HepG2 (cell line): ENCODE measurements at regions not wholly inside any gene's neighbourhood (a gene's known extent, or its start where the extent isn't known, plus 50 kb on each side); places are given as distances from the start of the nearest gene placed in this dataset.

Experiments
- CCDC6 ChIP-seq: sonication (generic); formaldehyde crosslinking; IDR thresholded peaks from 2 replicates; pipeline ENCODE4 v1.8.1; 2022; ENCODE audit warnings: mild to moderate bottlenecking, missing genetic modification reagents, moderate library complexity
- GTF3A ChIP-seq: sonication (generic); formaldehyde crosslinking; conservative IDR thresholded peaks from 2 replicates; pipeline ENCODE4 v1.4.0; 2020; ENCODE audit warnings: mild to moderate bottlenecking, missing genetic modification reagents
- GZF1 ChIP-seq: sonication (generic); formaldehyde crosslinking; IDR thresholded peaks from 2 replicates; pipeline ENCODE4 v1.5.1; 2020; ENCODE audit warnings: mild to moderate bottlenecking, missing genetic modification reagents
- KDM1A ChIP-seq: IDR thresholded peaks from 2 replicates; pipeline ENCODE4 v1.6.1; 2016; ENCODE audit warnings: missing compliant biosample characterization
- KDM5B ChIP-seq: sonication (generic); formaldehyde crosslinking; IDR thresholded peaks from 2 replicates; pipeline ENCODE4 v1.4.0; 2020; ENCODE audit warnings: missing genetic modification reagents, mild to moderate bottlenecking, borderline replicate concordance
- MAFK ChIP-seq, 2 experiments: IDR thresholded peaks in 1 of 2; conservative IDR thresholded peaks in 1 of 2; 2 replicates each; pipeline ENCODE4 v1.6.1; 2011; ENCODE audit warnings: improper control_type of control experiment in 2 of 2, low read length in 2 of 2
- MAZ ChIP-seq, 2 experiments: sonication (generic) in 1 of 2; formaldehyde crosslinking in 1 of 2; IDR thresholded peaks; 2 replicates each; pipeline versions ENCODE4 v1.5.0 to v1.6.1; 2012 to 2020; ENCODE audit warnings: low read depth in 2 of 2, mild to moderate bottlenecking in 2 of 2, borderline replicate concordance in 1 of 2, improper control_type of control experiment in 1 of 2, low read length in 1 of 2, missing genetic modification reagents in 1 of 2, moderate library complexity in 1 of 2
- MED8 ChIP-seq: sonication (generic); formaldehyde crosslinking; IDR thresholded peaks from 2 replicates; pipeline ENCODE4 v1.8.1; 2023; ENCODE audit warnings: mild to moderate bottlenecking, missing genetic modification reagents; ENCODE audit not compliant: insufficient replicate concordance
- MIXL1 ChIP-seq: IDR thresholded peaks from 2 replicates; pipeline ENCODE4 v1.6.1; 2016
- PAF1 ChIP-seq: IDR thresholded peaks from 2 replicates; pipeline ENCODE4 v1.6.1; 2016; ENCODE audit warnings: missing genetic modification reagents, missing compliant biosample characterization
- PHF5A ChIP-seq: IDR thresholded peaks from one replicate; pipeline ENCODE4 v1.6.1; 2018; ENCODE audit warnings: low read depth, missing genetic modification reagents; ENCODE audit not compliant: unreplicated experiment
- RBM39 ChIP-seq: fragments of 200-400 bp; formaldehyde crosslinking; IDR thresholded peaks from one replicate; pipeline ENCODE4 v1.6.1; 2018; ENCODE audit warnings: antibody characterized with exemption, mild to moderate bottlenecking, low read depth, low read length; ENCODE audit not compliant: poor library complexity, severe bottlenecking
- SMAD9 ChIP-seq: sonication (generic); formaldehyde crosslinking; IDR thresholded peaks from 2 replicates; pipeline ENCODE4 v1.5.1; 2020; ENCODE audit warnings: mild to moderate bottlenecking, missing genetic modification reagents
- U2AF2 ChIP-seq: fragments of 200-400 bp; formaldehyde crosslinking; IDR thresholded peaks from 2 replicates; pipeline ENCODE4 v1.6.1; 2017; ENCODE audit warnings: low read depth, mild to moderate bottlenecking, low read length
- ZBTB20 ChIP-seq: sonication (generic); formaldehyde crosslinking; IDR thresholded peaks from 2 replicates; pipeline ENCODE4 v1.8.1; 2023; ENCODE audit warnings: missing genetic modification reagents, low read depth, mild to moderate bottlenecking, borderline replicate concordance
- ZMYM4 ChIP-seq: sonication (generic); formaldehyde crosslinking; IDR thresholded peaks from 2 replicates; pipeline ENCODE4 v1.8.1; 2023; ENCODE audit warnings: mild to moderate bottlenecking, missing genetic modification reagents
- ZNF446 ChIP-seq: sonication (generic); formaldehyde crosslinking; IDR thresholded peaks from 2 replicates; pipeline ENCODE4 v1.5.0; 2020; ENCODE audit warnings: mild to moderate bottlenecking, missing genetic modification reagents
- ZNF484 ChIP-seq: sonication (generic); formaldehyde crosslinking; IDR thresholded peaks from 2 replicates; pipeline ENCODE4 v1.5.1; 2020; ENCODE audit warnings: mild to moderate bottlenecking, low read depth, missing genetic modification reagents, borderline replicate concordance
- TF ChIP-seq, protein P1 (sequence below): sonication (generic); formaldehyde crosslinking; IDR thresholded peaks from 2 replicates; pipeline ENCODE4 v1.5.0; 2020; ENCODE audit warnings: mild to moderate bottlenecking, missing genetic modification reagents, moderate library complexity
- TF ChIP-seq, protein P2 (sequence below): sonication (generic); formaldehyde crosslinking; IDR thresholded peaks from 2 replicates; pipeline ENCODE4 v1.4.0; 2020; ENCODE audit warnings: missing genetic modification reagents
- TF ChIP-seq, protein P3 (sequence below): sonication (generic); formaldehyde crosslinking; IDR thresholded peaks from 2 replicates; pipeline ENCODE4 v1.8.1; 2023; ENCODE audit warnings: mild to moderate bottlenecking, missing genetic modification reagents
- TF ChIP-seq, protein P4 (sequence below), 2 experiments: fragments of 450-650 bp in 1 of 2; sonication (generic) in 1 of 2; formaldehyde crosslinking; IDR thresholded peaks; 2 replicates each; pipeline versions ENCODE4 v1.5.0 to v1.8.0; 2020 to 2022; ENCODE audit warnings: mild to moderate bottlenecking in 1 of 2, missing genetic modification reagents in 1 of 2
- TF ChIP-seq, protein P5 (sequence below): IDR thresholded peaks from 2 replicates; pipeline ENCODE4 v1.6.1; 2016

DNA sequence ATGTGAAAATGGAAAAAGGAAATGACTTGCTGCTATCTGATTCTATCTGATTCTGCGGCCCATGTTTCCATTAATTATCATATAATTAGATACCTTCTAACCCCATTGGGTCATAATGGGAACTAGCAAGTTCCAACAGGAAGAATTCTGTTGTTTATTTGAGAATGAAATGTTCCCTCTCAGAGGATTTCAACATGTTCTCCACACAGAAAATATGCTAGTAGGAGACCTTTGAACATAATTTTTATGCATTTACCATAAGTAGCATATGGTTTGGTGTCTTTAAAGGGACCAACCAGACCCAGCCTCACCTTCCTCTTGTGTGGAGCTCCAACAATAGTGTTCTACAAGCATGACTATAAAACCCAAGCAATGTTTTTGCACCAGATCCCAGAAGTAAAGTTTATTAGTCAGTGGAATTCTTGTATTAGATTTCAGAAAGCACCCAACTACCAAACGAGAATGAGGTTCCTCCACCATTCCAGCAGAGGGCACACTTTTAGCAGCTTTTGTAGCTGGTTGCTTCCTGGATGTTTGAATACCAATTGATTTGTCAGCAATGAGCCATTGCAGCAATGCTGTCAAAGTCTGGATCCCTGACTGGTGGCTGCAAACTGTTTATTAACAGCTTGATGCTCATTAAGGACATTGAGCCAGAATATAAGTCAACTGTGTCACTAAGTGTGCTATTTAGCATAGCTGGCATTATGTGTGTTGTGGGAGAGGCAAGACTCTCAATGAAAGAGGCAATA is 143.6 kb upstream of the GJE1 start (continued):
- TF ChIP-seq, protein P1, sequence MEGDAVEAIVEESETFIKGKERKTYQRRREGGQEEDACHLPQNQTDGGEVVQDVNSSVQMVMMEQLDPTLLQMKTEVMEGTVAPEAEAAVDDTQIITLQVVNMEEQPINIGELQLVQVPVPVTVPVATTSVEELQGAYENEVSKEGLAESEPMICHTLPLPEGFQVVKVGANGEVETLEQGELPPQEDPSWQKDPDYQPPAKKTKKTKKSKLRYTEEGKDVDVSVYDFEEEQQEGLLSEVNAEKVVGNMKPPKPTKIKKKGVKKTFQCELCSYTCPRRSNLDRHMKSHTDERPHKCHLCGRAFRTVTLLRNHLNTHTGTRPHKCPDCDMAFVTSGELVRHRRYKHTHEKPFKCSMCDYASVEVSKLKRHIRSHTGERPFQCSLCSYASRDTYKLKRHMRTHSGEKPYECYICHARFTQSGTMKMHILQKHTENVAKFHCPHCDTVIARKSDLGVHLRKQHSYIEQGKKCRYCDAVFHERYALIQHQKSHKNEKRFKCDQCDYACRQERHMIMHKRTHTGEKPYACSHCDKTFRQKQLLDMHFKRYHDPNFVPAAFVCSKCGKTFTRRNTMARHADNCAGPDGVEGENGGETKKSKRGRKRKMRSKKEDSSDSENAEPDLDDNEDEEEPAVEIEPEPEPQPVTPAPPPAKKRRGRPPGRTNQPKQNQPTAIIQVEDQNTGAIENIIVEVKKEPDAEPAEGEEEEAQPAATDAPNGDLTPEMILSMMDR (CRISPR knock-in tag), result peak; percentile 74
- TF ChIP-seq MIXL1 (CRISPR knock-in tag) (0 out of 2 replicates have a peak, but pooled peaks have one; percentile 46), U2AF2 (no peak), GZF1 (CRISPR knock-in tag) (no peak), MAZ (IDR thresholded peaks at IDR 0.05; ENCODE audit: borderline replicate concordance, low read depth, low read length) (no peak), MAZ (CRISPR knock-in tag; IDR thresholded peaks at IDR 0.05; ENCODE audit: low read depth) (no peak), PHF5A (CRISPR knock-in tag) (no peak), MAFK (conservative IDR thresholded peaks at IDR 0.05 in 1 of 2, IDR thresholded peaks at IDR 0.05 in 1 of 2; ENCODE audit: low read length in 2 of 2) (peak; percentile 30 to 31; a peak in 1 of 4 replicates), SMAD9 (CRISPR knock-in tag) (no peak), GTF3A (CRISPR knock-in tag) (no peak), KDM1A (CRISPR knock-in tag) (no peak), KDM5B (no peak), ZMYM4 (CRISPR knock-in tag) (no peak), ZNF484 (CRISPR knock-in tag) (no peak), CCDC6 (CRISPR knock-in tag) (no peak), ZNF446 (no peak), RBM39 (no peak), PAF1 (CRISPR knock-in tag) (no peak), ZBTB20 (CRISPR knock-in tag) (no peak), MED8 (no peak)
- TF ChIP-seq, protein P2, sequence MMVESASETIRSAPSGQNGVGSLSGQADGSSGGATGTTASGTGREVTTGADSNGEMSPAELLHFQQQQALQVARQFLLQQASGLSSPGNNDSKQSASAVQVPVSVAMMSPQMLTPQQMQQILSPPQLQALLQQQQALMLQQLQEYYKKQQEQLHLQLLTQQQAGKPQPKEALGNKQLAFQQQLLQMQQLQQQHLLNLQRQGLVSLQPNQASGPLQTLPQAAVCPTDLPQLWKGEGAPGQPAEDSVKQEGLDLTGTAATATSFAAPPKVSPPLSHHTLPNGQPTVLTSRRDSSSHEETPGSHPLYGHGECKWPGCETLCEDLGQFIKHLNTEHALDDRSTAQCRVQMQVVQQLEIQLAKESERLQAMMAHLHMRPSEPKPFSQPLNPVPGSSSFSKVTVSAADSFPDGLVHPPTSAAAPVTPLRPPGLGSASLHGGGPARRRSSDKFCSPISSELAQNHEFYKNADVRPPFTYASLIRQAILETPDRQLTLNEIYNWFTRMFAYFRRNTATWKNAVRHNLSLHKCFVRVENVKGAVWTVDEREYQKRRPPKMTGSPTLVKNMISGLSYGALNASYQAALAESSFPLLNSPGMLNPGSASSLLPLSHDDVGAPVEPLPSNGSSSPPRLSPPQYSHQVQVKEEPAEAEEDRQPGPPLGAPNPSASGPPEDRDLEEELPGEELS (CRISPR knock-in tag), result no peak
- TF ChIP-seq, protein P3, sequence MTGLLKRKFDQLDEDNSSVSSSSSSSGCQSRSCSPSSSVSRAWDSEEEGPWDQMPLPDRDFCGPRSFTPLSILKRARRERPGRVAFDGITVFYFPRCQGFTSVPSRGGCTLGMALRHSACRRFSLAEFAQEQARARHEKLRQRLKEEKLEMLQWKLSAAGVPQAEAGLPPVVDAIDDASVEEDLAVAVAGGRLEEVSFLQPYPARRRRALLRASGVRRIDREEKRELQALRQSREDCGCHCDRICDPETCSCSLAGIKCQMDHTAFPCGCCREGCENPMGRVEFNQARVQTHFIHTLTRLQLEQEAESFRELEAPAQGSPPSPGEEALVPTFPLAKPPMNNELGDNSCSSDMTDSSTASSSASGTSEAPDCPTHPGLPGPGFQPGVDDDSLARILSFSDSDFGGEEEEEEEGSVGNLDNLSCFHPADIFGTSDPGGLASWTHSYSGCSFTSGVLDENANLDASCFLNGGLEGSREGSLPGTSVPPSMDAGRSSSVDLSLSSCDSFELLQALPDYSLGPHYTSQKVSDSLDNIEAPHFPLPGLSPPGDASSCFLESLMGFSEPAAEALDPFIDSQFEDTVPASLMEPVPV (CRISPR knock-in tag), result no peak
- TF ChIP-seq, protein P4, sequence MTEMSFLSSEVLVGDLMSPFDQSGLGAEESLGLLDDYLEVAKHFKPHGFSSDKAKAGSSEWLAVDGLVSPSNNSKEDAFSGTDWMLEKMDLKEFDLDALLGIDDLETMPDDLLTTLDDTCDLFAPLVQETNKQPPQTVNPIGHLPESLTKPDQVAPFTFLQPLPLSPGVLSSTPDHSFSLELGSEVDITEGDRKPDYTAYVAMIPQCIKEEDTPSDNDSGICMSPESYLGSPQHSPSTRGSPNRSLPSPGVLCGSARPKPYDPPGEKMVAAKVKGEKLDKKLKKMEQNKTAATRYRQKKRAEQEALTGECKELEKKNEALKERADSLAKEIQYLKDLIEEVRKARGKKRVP (CRISPR knock-in tag; IDR thresholded peaks at IDR 0.05), result no peak
- TF ChIP-seq, protein P5, sequence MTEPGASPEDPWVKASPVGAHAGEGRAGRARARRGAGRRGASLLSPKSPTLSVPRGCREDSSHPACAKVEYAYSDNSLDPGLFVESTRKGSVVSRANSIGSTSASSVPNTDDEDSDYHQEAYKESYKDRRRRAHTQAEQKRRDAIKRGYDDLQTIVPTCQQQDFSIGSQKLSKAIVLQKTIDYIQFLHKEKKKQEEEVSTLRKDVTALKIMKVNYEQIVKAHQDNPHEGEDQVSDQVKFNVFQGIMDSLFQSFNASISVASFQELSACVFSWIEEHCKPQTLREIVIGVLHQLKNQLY, result no peak
